GM12878 (cell line): ENCODE measurements at regions not wholly inside any gene's neighbourhood (a gene's known extent, or its start where the extent isn't known, plus 50 kb on each side); places are given as distances from the start of the nearest gene placed in this dataset.

Experiments
- ATAC-seq: fragments of 200-7000 bp; cut with Tn5 transposase; 3 replicates; pipeline ENCODE4 v1.9.1; 2020; ENCODE audit warnings: mild to moderate bottlenecking, moderate library complexity
- BruUV-seq: library from RNA; stranded (reverse); fragments of 400-500 nt; replicated peaks from 2 replicates; lab custom pipeline; 2021; lab: Mats Ljungman, UMichigan
- CTCF ChIA-PET: fragments of 300-600 bp; sonication (Branson Sonifier 250); formaldehyde crosslinking; extraction: SDS; loops from one replicate; lab custom pipeline; 2021; ENCODE audit warnings: inconsistent platforms; lab: Yijun Ruan, JAX
- POLR2A ChIA-PET: fragments of 350-600 bp; formaldehyde crosslinking; extraction: SDS; loops from one replicate; lab custom pipeline; 2021; ENCODE audit warnings: inconsistent platforms; lab: Charles Lee
- RAD21 ChIA-PET: fragments of 300-600 bp; sonication (Branson Sonifier 250); formaldehyde crosslinking; loops from one replicate; lab custom pipeline; 2023; ENCODE audit warnings: antibody characterized with exemption; ENCODE audit not compliant: unreplicated experiment; lab: Charles Lee
- SMC1A ChIA-PET: fragments of 300-600 bp; sonication (Branson Sonifier 250); formaldehyde crosslinking; loops from one replicate; lab custom pipeline; 2023; ENCODE audit not compliant: unreplicated experiment, uncharacterized antibody; lab: Charles Lee
- DNase-seq: peaks from one replicate; pipeline ENCODE4 v3.0.0-alpha.2; 2011; ENCODE audit warnings: low read depth, low spot score
- FAIRE-seq: peaks from 3 replicates; lab custom pipeline; 2011; peaks lifted over from hg19 to GRCh38; lab: Jason Lieb, UNC
- H2AFZ ChIP-seq: 2 replicates; pipeline ENCODE4 v1.6.0; 2011; ENCODE audit warnings: low read depth, low read length, control low read depth; ENCODE audit not compliant: control insufficient read depth
- H3K27ac ChIP-seq: 2 replicates; pipeline ENCODE4 v1.5.1; 2011; ENCODE audit warnings: control low read depth; ENCODE audit not compliant: control insufficient read depth, insufficient read depth
- H3K27me3 ChIP-seq, 2 experiments: replicated peaks in 1 of 2; 2 replicates each; pipeline versions ENCODE4 v1.6.0 to v1.6.1; 2011; ENCODE audit warnings: low read length in 1 of 2; ENCODE audit not compliant: control insufficient read depth in 2 of 2, insufficient read depth in 2 of 2
- H3K36me3 ChIP-seq, 2 experiments: 2 replicates each; pipeline ENCODE4 v1.5.1; 2011; ENCODE audit warnings: low read length in 1 of 2; ENCODE audit not compliant: control insufficient read depth in 2 of 2, insufficient read depth in 2 of 2
- H3K4me1 ChIP-seq: 2 replicates; pipeline ENCODE4 v1.6.1; 2011; ENCODE audit warnings: mild to moderate bottlenecking, low read length, moderate library complexity, mixed read lengths; ENCODE audit not compliant: control insufficient read depth, insufficient read depth
- H3K4me2 ChIP-seq: 2 replicates; pipeline ENCODE4 v1.6.0; 2011; ENCODE audit warnings: control low read depth; ENCODE audit not compliant: control insufficient read depth, insufficient read depth
- H3K4me3 ChIP-seq: fragments of 200-600 bp; sonication (generic); 2 replicates; pipeline ENCODE4 v1.5.1; 2016
- H3K79me2 ChIP-seq: 2 replicates; pipeline ENCODE4 v1.6.0; 2011; ENCODE audit warnings: low read length; ENCODE audit not compliant: control insufficient read depth, insufficient read depth
- H3K9ac ChIP-seq: 2 replicates; pipeline ENCODE4 v1.8.0; 2011; ENCODE audit warnings: low read length, control low read depth, mixed read lengths; ENCODE audit not compliant: control insufficient read depth, insufficient read depth
- H3K9me3 ChIP-seq: replicated peaks from 3 replicates; pipeline ENCODE4 v1.5.1; 2011; ENCODE audit warnings: mild to moderate bottlenecking, low read length; ENCODE audit not compliant: control insufficient read depth, insufficient read depth
- H4K20me1 ChIP-seq: 2 replicates; pipeline ENCODE4 v1.6.0; 2011; ENCODE audit not compliant: control insufficient read depth, insufficient read depth
- MTA2 ChIP-seq: fragments of 450-650 bp; IDR thresholded peaks from 2 replicates; pipeline ENCODE4 v1.6.1; 2016; ENCODE audit warnings: low read depth, mild to moderate bottlenecking, moderate library complexity
- MYC ChIP-seq: IDR thresholded peaks from 2 replicates; pipeline ENCODE4 v1.6.1; 2011; ENCODE audit warnings: mild to moderate bottlenecking, low read length, moderate library complexity, inconsistent platforms; ENCODE audit not compliant: insufficient read depth, insufficient replicate concordance, insufficient read length, severe bottlenecking
- NR2C1 ChIP-seq: fragments of 450-650 bp; IDR thresholded peaks from 2 replicates; pipeline ENCODE4 v1.6.1; 2017; ENCODE audit warnings: antibody characterized with exemption, mild to moderate bottlenecking, moderate library complexity
- POLR2AphosphoS5 ChIP-seq: IDR thresholded peaks from 2 replicates; pipeline ENCODE4 v1.6.1; 2011; ENCODE audit warnings: mild to moderate bottlenecking, low read length, inconsistent platforms
- SKIL ChIP-seq: fragments of 450-650 bp; IDR thresholded peaks from 2 replicates; pipeline ENCODE4 v1.6.1; 2017; ENCODE audit warnings: mild to moderate bottlenecking, low read depth, inconsistent platforms; ENCODE audit not compliant: poor library complexity, severe bottlenecking
- SMARCA5 ChIP-seq: fragments of 450-650 bp; IDR thresholded peaks from 2 replicates; pipeline ENCODE4 v1.6.1; 2017; ENCODE audit warnings: mild to moderate bottlenecking
- SPI1 ChIP-seq: IDR thresholded peaks from 2 replicates; pipeline ENCODE4 v1.6.1; 2011; ENCODE audit warnings: low read depth, mild to moderate bottlenecking, low read length, moderate library complexity, borderline replicate concordance; ENCODE audit not compliant: insufficient read depth
- SUZ12 ChIP-seq: fragments of 200-600 bp; sonication (generic); IDR thresholded peaks from one replicate; pipeline ENCODE4 v1.6.1; 2018; ENCODE audit warnings: antibody characterized with exemption, mild to moderate bottlenecking; ENCODE audit not compliant: unreplicated experiment
- ZBTB33 ChIP-seq: fragments of 450-650 bp; IDR thresholded peaks from 2 replicates; pipeline ENCODE4 v1.6.1; 2017; ENCODE audit warnings: mild to moderate bottlenecking
- ZNF207 ChIP-seq: fragments of 450-650 bp; IDR thresholded peaks from 2 replicates; pipeline ENCODE4 v1.6.1; 2014; ENCODE audit warnings: antibody characterized with exemption, mild to moderate bottlenecking, borderline replicate concordance
- WGBS: methylation state at CpG from one replicate; pipeline ENCODE4 v1.1.6; 2016; ENCODE audit warnings: low lambda C conversion rate; ENCODE audit not compliant: insufficient replicate concordance, insufficient coverage; ENCODE audit errors: missing lambda C conversion rate; 5-methylcytosine and 5-hydroxymethylcytosine counted together
- in situ Hi-C: fragments of 300-500 bp; cut with MboI; formaldehyde crosslinking; loops from 9 replicates; pipeline ENCODE4 v1.14.3; 2018; ENCODE audit warnings: mixed read lengths
- intact Hi-C: fragments of 100-400 bp; cut with micrococcal nuclease; formaldehyde crosslinking; loops from one replicate; pipeline ENCODE4 v1.14.2; 2022; ENCODE audit not compliant: unreplicated experiment
- TF ChIP-seq, protein P1 (sequence below): fragments of 450-650 bp; IDR thresholded peaks from 2 replicates; pipeline ENCODE4 v1.6.1; 2016; ENCODE audit warnings: mild to moderate bottlenecking
- TF ChIP-seq, protein P2 (sequence below): IDR thresholded peaks from 2 replicates; pipeline ENCODE4 v1.6.1; 2012; ENCODE audit warnings: mild to moderate bottlenecking, low read depth, low read length

GRCh38 chr6:149263321-149263720 is 54.2 kb upstream of the TAB2 start:
- RAD21 ChIA-PET, result no interaction called here
- intact Hi-C loops (no loop called here), in situ Hi-C loops (no loop called here)
- no peak overlapping the region for H3K9ac ChIP-seq
- BruUV-seq, result no TSS peak
- SMC1A ChIA-PET, result interaction anchor here (1.9 kb wide), 1 partner anchor 13 kb away, joined by 5 read pairs; no protein-coding TSS in a partner anchor
- H2AFZ ChIP-seq, result no peak overlapping the region
- no peaks in the 10 kb centered on the region; the same call in 2 of the 3 replicates for H3K9me3 ChIP-seq
- H3K27ac ChIP-seq, result no peak overlapping the region
- FAIRE-seq, result no peak
- no peaks in the 10 kb centered on the region for H3K79me2 ChIP-seq
- CTCF ChIA-PET, result no interaction called here
- 89% methylated on average over 2 of the region's 2 CpGs for WGBS
- no peaks in the 10 kb centered on the region for H3K27me3 ChIP-seq
- POLR2A ChIA-PET, result interaction anchor here (2.6 kb wide), 1 partner anchor 7 kb away, joined by 7 read pairs; no protein-coding TSS in a partner anchor
- H3K4me1 ChIP-seq, result peaks cover 16% of the 10 kb centered on the region
- H4K20me1 ChIP-seq, result no peaks in the 10 kb centered on the region
- H3K4me2 ChIP-seq, result no peak overlapping the region
- H3K36me3 ChIP-seq, result no peaks in the 10 kb centered on the region
- ATAC-seq, result no peak
- H3K4me3 ChIP-seq, result no peak overlapping the region
- DNase-seq, result no peak
- no peak for TF ChIP-seq MYC
- no peak for TF ChIP-seq ZBTB33
- TF ChIP-seq, protein P1, sequence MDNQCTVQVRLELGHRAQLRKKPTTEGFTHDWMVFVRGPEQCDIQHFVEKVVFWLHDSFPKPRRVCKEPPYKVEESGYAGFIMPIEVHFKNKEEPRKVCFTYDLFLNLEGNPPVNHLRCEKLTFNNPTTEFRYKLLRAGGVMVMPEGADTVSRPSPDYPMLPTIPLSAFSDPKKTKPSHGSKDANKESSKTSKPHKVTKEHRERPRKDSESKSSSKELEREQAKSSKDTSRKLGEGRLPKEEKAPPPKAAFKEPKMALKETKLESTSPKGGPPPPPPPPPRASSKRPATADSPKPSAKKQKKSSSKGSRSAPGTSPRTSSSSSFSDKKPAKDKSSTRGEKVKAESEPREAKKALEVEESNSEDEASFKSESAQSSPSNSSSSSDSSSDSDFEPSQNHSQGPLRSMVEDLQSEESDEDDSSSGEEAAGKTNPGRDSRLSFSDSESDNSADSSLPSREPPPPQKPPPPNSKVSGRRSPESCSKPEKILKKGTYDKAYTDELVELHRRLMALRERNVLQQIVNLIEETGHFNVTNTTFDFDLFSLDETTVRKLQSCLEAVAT, result no peak
- TF ChIP-seq ZNF207, result no peak
- no peak for TF ChIP-seq MTA2
- TF ChIP-seq SPI1, result no peak
- TF ChIP-seq SMARCA5, result no peak
- TF ChIP-seq SUZ12, result no peak
- TF ChIP-seq SKIL, result no peak
- TF ChIP-seq NR2C1, result no peak
- no peak for TF ChIP-seq POLR2AphosphoS5
- TF ChIP-seq, protein P2, sequence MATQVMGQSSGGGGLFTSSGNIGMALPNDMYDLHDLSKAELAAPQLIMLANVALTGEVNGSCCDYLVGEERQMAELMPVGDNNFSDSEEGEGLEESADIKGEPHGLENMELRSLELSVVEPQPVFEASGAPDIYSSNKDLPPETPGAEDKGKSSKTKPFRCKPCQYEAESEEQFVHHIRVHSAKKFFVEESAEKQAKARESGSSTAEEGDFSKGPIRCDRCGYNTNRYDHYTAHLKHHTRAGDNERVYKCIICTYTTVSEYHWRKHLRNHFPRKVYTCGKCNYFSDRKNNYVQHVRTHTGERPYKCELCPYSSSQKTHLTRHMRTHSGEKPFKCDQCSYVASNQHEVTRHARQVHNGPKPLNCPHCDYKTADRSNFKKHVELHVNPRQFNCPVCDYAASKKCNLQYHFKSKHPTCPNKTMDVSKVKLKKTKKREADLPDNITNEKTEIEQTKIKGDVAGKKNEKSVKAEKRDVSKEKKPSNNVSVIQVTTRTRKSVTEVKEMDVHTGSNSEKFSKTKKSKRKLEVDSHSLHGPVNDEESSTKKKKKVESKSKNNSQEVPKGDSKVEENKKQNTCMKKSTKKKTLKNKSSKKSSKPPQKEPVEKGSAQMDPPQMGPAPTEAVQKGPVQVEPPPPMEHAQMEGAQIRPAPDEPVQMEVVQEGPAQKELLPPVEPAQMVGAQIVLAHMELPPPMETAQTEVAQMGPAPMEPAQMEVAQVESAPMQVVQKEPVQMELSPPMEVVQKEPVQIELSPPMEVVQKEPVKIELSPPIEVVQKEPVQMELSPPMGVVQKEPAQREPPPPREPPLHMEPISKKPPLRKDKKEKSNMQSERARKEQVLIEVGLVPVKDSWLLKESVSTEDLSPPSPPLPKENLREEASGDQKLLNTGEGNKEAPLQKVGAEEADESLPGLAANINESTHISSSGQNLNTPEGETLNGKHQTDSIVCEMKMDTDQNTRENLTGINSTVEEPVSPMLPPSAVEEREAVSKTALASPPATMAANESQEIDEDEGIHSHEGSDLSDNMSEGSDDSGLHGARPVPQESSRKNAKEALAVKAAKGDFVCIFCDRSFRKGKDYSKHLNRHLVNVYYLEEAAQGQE, result no peak
